PC-9 (cell line): ENCODE measurements at regions not wholly inside any gene's neighbourhood (a gene's known extent, or its start where the extent isn't known, plus 50 kb on each side); places are given as distances from the start of the nearest gene placed in this dataset.

ENCODE experiments used
- BruUV-seq: library from RNA; stranded (reverse); fragments of 400-500 nt; replicated peaks from 2 replicates; lab custom pipeline; 2021; lab: Mats Ljungman, UMichigan
- CTCF ChIA-PET: fragments of 300-600 bp; sonication (Branson Sonifier 250); formaldehyde crosslinking; loops from one replicate; lab custom pipeline; 2022; ENCODE audit warnings: antibody characterized with exemption; lab: Charles Lee
- POLR2A ChIA-PET: fragments of 300-600 bp; sonication (Branson Sonifier 250); formaldehyde crosslinking; loops from one replicate; lab custom pipeline; 2022; ENCODE audit warnings: antibody characterized with exemption; ENCODE audit not compliant: unreplicated experiment; lab: Charles Lee
- DNase-seq, 2 experiments: peaks; one replicate each; pipeline versions ENCODE4 v3.0.0 to v3.0.0-alpha.2; 2015 to 2022; ENCODE audit warnings: mixed read lengths in 1 of 2
- H2AFZ ChIP-seq: fragments of 200-600 bp; sonication (generic); 2 replicates; pipeline ENCODE4 v1.8.1; 2017; ENCODE audit warnings: antibody characterized with exemption
- H3F3A ChIP-seq: fragments of 200-600 bp; sonication (generic); 2 replicates; pipeline ENCODE4 v1.8.1; 2017; ENCODE audit warnings: antibody characterized with exemption, mild to moderate bottlenecking, low read depth; ENCODE audit not compliant: insufficient read depth
- H3K27ac ChIP-seq: fragments of 200-600 bp; sonication (generic); 2 replicates; pipeline ENCODE4 v1.6.1; 2016; ENCODE audit warnings: mixed run types
- H3K27me3 ChIP-seq: fragments of 200-600 bp; sonication (generic); 2 replicates; pipeline ENCODE4 v1.6.1; 2016; ENCODE audit warnings: low read depth, mixed run types; ENCODE audit not compliant: insufficient read depth
- H3K36me3 ChIP-seq: fragments of 200-600 bp; sonication (generic); 2 replicates; pipeline ENCODE4 v1.6.1; 2016; ENCODE audit warnings: low read depth, mixed run types
- H3K4me1 ChIP-seq: fragments of 200-600 bp; sonication (generic); replicated peaks from 2 replicates; pipeline ENCODE4 v1.6.1; 2016; ENCODE audit warnings: mixed run types; ENCODE audit not compliant: insufficient read depth
- H3K4me2 ChIP-seq: fragments of 200-600 bp; sonication (generic); 2 replicates; pipeline ENCODE4 v1.6.1; 2017; ENCODE audit warnings: mixed run types
- H3K4me3 ChIP-seq: fragments of 200-600 bp; sonication (generic); 2 replicates; pipeline ENCODE4 v1.6.1; 2016; ENCODE audit warnings: mixed run types
- H3K79me2 ChIP-seq: fragments of 200-600 bp; sonication (generic); 2 replicates; pipeline ENCODE4 v1.6.1; 2017; ENCODE audit warnings: low read depth, mixed run types
- H3K9me2 ChIP-seq: fragments of 200-600 bp; sonication (generic); 2 replicates; pipeline ENCODE4 v1.8.1; 2017; ENCODE audit warnings: mild to moderate bottlenecking; ENCODE audit not compliant: insufficient read depth
- H3K9me3 ChIP-seq: fragments of 200-600 bp; sonication (generic); 2 replicates; pipeline ENCODE4 v1.8.1; 2016; ENCODE audit warnings: low read depth; ENCODE audit not compliant: insufficient read depth
- H4K20me1 ChIP-seq: fragments of 200-600 bp; sonication (generic); 2 replicates; pipeline ENCODE4 v1.8.1; 2017; ENCODE audit not compliant: insufficient read depth
- EZH2 ChIP-seq: fragments of 200-600 bp; sonication (generic); IDR thresholded peaks from 2 replicates; pipeline ENCODE4 v1.8.0; 2017; ENCODE audit warnings: antibody characterized with exemption, low read depth
- intact Hi-C: fragments of 100-400 bp; cut with micrococcal nuclease; formaldehyde crosslinking; loops from one replicate; pipeline ENCODE4 v1.10.0; 2022; ENCODE audit not compliant: unreplicated experiment
- TF ChIP-seq, protein P1 (sequence below): fragments of 200-600 bp; sonication (generic); conservative IDR thresholded peaks from 2 replicates; pipeline ENCODE4 v1.6.1; 2017; ENCODE audit warnings: mixed run types, antibody characterized with exemption, mild to moderate bottlenecking, moderate library complexity

DNA sequence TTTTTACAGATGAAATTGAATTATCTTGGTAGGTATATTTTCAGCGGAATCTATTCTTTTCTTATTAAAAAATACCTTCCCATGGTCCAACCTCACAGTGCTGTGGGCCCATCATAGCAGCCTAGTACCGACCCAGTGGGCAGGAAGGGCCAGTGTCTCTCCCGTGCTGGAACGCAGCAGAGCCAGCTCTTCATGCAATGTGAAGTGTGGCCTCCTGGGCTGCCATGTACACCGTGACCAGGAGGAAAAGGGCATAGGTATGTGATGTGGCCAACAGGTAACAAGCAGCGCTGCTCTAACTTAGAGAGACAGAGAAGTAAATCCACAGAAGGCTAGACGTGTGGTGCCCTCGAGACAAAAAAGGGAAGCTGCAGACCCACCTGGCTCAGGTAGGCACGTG, 221.1 kb upstream of the SALL3 start:
- no peak for DNase-seq
- ChIA-PET POLR2A (no interaction called here), CTCF (no interaction called here)
- TF ChIP-seq, protein P1, sequence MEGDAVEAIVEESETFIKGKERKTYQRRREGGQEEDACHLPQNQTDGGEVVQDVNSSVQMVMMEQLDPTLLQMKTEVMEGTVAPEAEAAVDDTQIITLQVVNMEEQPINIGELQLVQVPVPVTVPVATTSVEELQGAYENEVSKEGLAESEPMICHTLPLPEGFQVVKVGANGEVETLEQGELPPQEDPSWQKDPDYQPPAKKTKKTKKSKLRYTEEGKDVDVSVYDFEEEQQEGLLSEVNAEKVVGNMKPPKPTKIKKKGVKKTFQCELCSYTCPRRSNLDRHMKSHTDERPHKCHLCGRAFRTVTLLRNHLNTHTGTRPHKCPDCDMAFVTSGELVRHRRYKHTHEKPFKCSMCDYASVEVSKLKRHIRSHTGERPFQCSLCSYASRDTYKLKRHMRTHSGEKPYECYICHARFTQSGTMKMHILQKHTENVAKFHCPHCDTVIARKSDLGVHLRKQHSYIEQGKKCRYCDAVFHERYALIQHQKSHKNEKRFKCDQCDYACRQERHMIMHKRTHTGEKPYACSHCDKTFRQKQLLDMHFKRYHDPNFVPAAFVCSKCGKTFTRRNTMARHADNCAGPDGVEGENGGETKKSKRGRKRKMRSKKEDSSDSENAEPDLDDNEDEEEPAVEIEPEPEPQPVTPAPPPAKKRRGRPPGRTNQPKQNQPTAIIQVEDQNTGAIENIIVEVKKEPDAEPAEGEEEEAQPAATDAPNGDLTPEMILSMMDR: no peak
- TF ChIP-seq EZH2: no peak
- no peak overlapping the region for H3K4me3 ChIP-seq
- no peaks in the 10 kb centered on the region for H3K79me2 ChIP-seq
- H3F3A ChIP-seq: no peaks in the 10 kb centered on the region
- H3K9me2 ChIP-seq: no peaks in the 10 kb centered on the region
- H3K9me3 ChIP-seq: no peaks in the 10 kb centered on the region
- BruUV-seq: no TSS peak
- no peak overlapping the region for H3K27ac ChIP-seq
- H2AFZ ChIP-seq: no peak overlapping the region
- intact Hi-C loops: no loop called here
- H3K36me3 ChIP-seq: no peaks in the 10 kb centered on the region
- no peaks in the 10 kb centered on the region for H3K4me1 ChIP-seq
- H3K4me2 ChIP-seq: no peak overlapping the region
- no peaks in the 10 kb centered on the region for H4K20me1 ChIP-seq
- H3K27me3 ChIP-seq: peaks cover 39% of the 10 kb centered on the region

DNA sequence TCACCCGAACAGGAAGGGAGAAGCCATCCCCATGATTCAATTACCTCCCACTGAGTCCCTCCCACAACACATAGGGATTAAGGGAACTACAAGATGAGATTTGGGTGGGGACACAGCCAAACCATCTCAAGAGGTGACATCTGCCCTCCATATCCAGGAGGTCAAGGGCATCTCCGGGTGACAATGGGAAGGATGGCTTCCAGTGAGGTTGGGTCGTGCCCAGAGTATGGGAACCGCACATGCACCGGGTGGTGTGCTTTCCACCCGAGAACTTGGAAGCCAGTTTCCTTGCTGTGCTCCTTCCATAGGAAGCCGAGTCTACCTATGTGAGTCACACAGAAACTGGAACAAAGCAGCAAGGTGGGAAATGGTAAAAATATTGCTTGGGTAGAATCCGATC, 216.9 kb upstream of the SALL3 start:
- Histone ChIP-seq H3K4me3 (no peak overlapping the region), H3K4me1 (no peaks in the 10 kb centered on the region), H3K4me2 (no peak overlapping the region), H3K79me2 (no peaks in the 10 kb centered on the region), H2AFZ (no peak overlapping the region), H4K20me1 (no peaks in the 10 kb centered on the region), H3K27me3 (peaks cover 65% of the 10 kb centered on the region), H3K36me3 (no peaks in the 10 kb centered on the region), H3K9me3 (no peaks in the 10 kb centered on the region), H3F3A (no peaks in the 10 kb centered on the region), H3K9me2 (no peaks in the 10 kb centered on the region), H3K27ac (no peak overlapping the region)
- ChIA-PET CTCF (no interaction called here), POLR2A (no interaction called here)
- BruUV-seq: no TSS peak
- intact Hi-C loops: no loop called here
- no peak for TF ChIP-seq EZH2
- TF ChIP-seq, protein P1: no peak
- DNase-seq: no peak

DNA sequence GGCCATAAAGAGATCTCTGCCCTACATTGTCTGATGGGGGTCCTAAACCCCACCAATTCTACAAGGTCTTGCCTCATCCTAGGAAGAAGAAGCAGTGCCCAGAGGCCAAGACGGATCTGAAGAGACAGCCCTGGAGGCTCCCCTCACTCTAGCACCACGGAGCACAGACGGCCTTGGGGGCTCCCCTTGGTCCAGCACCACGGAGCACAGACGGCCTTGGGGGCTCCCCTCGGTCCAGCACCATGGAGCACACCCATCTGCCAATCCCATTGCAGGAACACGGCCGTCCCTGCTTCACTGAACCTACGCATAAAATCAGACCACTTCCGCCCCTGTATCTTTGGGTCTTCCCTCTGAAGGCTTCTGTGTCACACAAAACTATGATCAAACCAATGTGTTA, 215.1 kb upstream of the SALL3 start:
- intact Hi-C loops: no loop called here
- Histone ChIP-seq H3K9me2 (no peaks in the 10 kb centered on the region), H3K4me3 (no peak overlapping the region), H3K36me3 (no peaks in the 10 kb centered on the region), H3F3A (no peaks in the 10 kb centered on the region), H4K20me1 (no peaks in the 10 kb centered on the region), H3K4me1 (no peaks in the 10 kb centered on the region), H3K27ac (no peak overlapping the region), H3K79me2 (no peaks in the 10 kb centered on the region), H2AFZ (no peak overlapping the region), H3K4me2 (no peak overlapping the region), H3K9me3 (no peaks in the 10 kb centered on the region), H3K27me3 (peaks cover 68% of the 10 kb centered on the region)
- no TSS peak for BruUV-seq
- TF ChIP-seq, protein P1: no peak
- no peak for TF ChIP-seq EZH2
- ChIA-PET CTCF (no interaction called here), POLR2A (no interaction called here)
- no peak for DNase-seq
